Progenitor cell of endocrine pancreas (in vitro differentiated cells): ENCODE measurements at regions not wholly inside any gene's neighbourhood (a gene's known extent, or its start where the extent isn't known, plus 50 kb on each side); places are given as distances from the start of the nearest gene placed in this dataset.

Source experiments
- DNase-seq: peaks from one replicate; pipeline ENCODE4 v3.0.0; 2021; ENCODE audit warnings: low spot score; ENCODE audit not compliant: unreplicated experiment
- H3K27ac Mint-ChIP-seq: 2 replicates; pipeline ENCODE4 v1.8.0; 2021; ENCODE audit warnings: mild to moderate bottlenecking, moderate library complexity, mixed read lengths
- H3K27me3 Mint-ChIP-seq: 2 replicates; pipeline ENCODE4 v1.8.0; 2021; ENCODE audit warnings: mixed read lengths
- H3K36me3 Mint-ChIP-seq: 2 replicates; pipeline ENCODE4 v1.8.0; 2022; ENCODE audit warnings: mixed read lengths; ENCODE audit not compliant: insufficient read depth
- H3K4me1 Mint-ChIP-seq: 2 replicates; pipeline ENCODE4 v1.8.0; 2021; ENCODE audit warnings: low read depth, mixed read lengths
- H3K4me3 Mint-ChIP-seq: 2 replicates; pipeline ENCODE4 v1.8.0; 2021; ENCODE audit warnings: low read depth, mild to moderate bottlenecking, moderate library complexity, mixed read lengths
- H3K9me3 Mint-ChIP-seq: 2 replicates; pipeline ENCODE4 v1.8.0; 2021; ENCODE audit warnings: low read depth, mixed read lengths
- TF ChIP-seq, protein P1 (sequence below): fragments of 200-600 bp; sonication (generic); IDR thresholded peaks from one replicate; pipeline ENCODE4 v1.5.0; 2021; ENCODE audit warnings: antibody characterized with exemption, mild to moderate bottlenecking; ENCODE audit not compliant: unreplicated experiment

GRCh38 chr3:150138824-150139223 lies 168.1 kb upstream of the PFN2 start:
- Mint-ChIP-seq H3K9me3 (no peaks in the 10 kb centered on the region), H3K4me3 (no peak overlapping the region), H3K27ac (no peak overlapping the region), H3K36me3 (no peaks in the 10 kb centered on the region), H3K27me3 (no peaks in the 10 kb centered on the region), H3K4me1 (peaks cover 15% of the 10 kb centered on the region)
- TF ChIP-seq, protein P1, sequence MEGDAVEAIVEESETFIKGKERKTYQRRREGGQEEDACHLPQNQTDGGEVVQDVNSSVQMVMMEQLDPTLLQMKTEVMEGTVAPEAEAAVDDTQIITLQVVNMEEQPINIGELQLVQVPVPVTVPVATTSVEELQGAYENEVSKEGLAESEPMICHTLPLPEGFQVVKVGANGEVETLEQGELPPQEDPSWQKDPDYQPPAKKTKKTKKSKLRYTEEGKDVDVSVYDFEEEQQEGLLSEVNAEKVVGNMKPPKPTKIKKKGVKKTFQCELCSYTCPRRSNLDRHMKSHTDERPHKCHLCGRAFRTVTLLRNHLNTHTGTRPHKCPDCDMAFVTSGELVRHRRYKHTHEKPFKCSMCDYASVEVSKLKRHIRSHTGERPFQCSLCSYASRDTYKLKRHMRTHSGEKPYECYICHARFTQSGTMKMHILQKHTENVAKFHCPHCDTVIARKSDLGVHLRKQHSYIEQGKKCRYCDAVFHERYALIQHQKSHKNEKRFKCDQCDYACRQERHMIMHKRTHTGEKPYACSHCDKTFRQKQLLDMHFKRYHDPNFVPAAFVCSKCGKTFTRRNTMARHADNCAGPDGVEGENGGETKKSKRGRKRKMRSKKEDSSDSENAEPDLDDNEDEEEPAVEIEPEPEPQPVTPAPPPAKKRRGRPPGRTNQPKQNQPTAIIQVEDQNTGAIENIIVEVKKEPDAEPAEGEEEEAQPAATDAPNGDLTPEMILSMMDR = no peak
- DNase-seq = no peak

GRCh38 chr3:150136242-150136641 lies 165.5 kb upstream of the PFN2 start:
- TF ChIP-seq, protein P1 = no peak
- Mint-ChIP-seq H3K9me3 (no peaks in the 10 kb centered on the region), H3K27me3 (no peaks in the 10 kb centered on the region), H3K27ac (no peak overlapping the region), H3K4me3 (no peak overlapping the region), H3K4me1 (peaks cover 2% of the 10 kb centered on the region), H3K36me3 (no peaks in the 10 kb centered on the region)
- DNase-seq = no peak

- H3K36me3 Mint-ChIP-seq = no peaks in the 10 kb centered on the region
- TF ChIP-seq, protein P1 = no peak
- no peaks in the 10 kb centered on the region for H3K27me3 Mint-ChIP-seq
- H3K4me1 Mint-ChIP-seq = peaks cover 4% of the 10 kb centered on the region
- no peaks in the 10 kb centered on the region for H3K9me3 Mint-ChIP-seq
- no peak overlapping the region for H3K27ac Mint-ChIP-seq
- DNase-seq = no peak
- H3K4me3 Mint-ChIP-seq = no peak overlapping the region
These were observed 164.6 kb upstream of the PFN2 start for GRCh38 chr3:150135287-150135721.

DNA sequence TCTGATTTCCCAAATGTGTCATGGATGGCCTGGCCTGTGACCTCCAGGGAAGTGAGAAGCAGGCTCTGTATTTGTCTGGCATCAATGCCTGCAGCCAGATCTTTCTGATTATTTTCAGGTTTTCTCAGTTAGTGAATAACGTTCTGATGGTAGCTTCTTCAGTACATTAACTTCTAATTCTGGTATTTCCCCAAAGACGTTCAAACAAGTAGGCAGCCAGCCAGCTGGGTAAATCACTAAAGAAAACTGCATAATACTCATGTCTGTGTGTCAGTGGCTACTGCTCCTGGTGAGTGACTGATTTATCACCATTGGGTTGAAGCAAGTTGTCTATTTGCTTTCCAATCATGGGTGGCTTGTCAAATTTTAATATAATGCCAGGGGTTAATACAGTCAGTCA lies 162.6 kb upstream of the PFN2 start:
- TF ChIP-seq, protein P1 = no peak
- no peak overlapping the region for H3K4me3 Mint-ChIP-seq
- H3K4me1 Mint-ChIP-seq = peaks cover 4% of the 10 kb centered on the region

GRCh38 chr3:150132101-150132749 lies 161.5 kb upstream of the PFN2 start:
- Mint-ChIP-seq H3K27ac (no peak overlapping the region), H3K36me3 (no peaks in the 10 kb centered on the region), H3K4me3 (no peak overlapping the region), H3K27me3 (no peaks in the 10 kb centered on the region), H3K4me1 (peaks cover 4% of the 10 kb centered on the region), H3K9me3 (no peaks in the 10 kb centered on the region)
- no peak for DNase-seq
- TF ChIP-seq, protein P1 = no peak

More for the DNA sequence above, 162.6 kb upstream of the PFN2 start:
- Mint-ChIP-seq H3K27me3 (no peaks in the 10 kb centered on the region), H3K27ac (no peak overlapping the region), H3K9me3 (no peaks in the 10 kb centered on the region), H3K36me3 (no peaks in the 10 kb centered on the region)
- no peak for DNase-seq
